H9 (cell line): ENCODE measurements at regions not wholly inside any gene's neighbourhood (a gene's known extent, or its start where the extent isn't known, plus 50 kb on each side); places are given as distances from the start of the nearest gene placed in this dataset.

Experiments used
- DNase-seq: peaks from one replicate; pipeline ENCODE4 v3.0.0-alpha.2; 2017
- H2AFZ ChIP-seq: one replicate; pipeline ENCODE4 v1.6.1; 2013; ENCODE audit warnings: mild to moderate bottlenecking, low read length, control low read depth, moderate library complexity
- H2AK5ac ChIP-seq: 2 replicates; pipeline ENCODE4 v1.6.1; 2013; ENCODE audit warnings: low read length, control low read depth, mixed read lengths; ENCODE audit not compliant: insufficient read length
- H2BK120ac ChIP-seq: one replicate; pipeline ENCODE4 v1.6.1; 2013; ENCODE audit warnings: low read depth, mild to moderate bottlenecking, low read length, control low read depth, inconsistent platforms; ENCODE audit not compliant: poor library complexity, severe bottlenecking
- H2BK12ac ChIP-seq: 2 replicates; pipeline ENCODE4 v1.6.1; 2013; ENCODE audit warnings: low read length, control low read depth, mixed read lengths, low read depth; ENCODE audit not compliant: insufficient read length
- H2BK15ac ChIP-seq: 2 replicates; pipeline ENCODE4 v1.6.1; 2013; ENCODE audit warnings: low read depth, low read length, control low read depth
- H2BK20ac ChIP-seq: one replicate; pipeline ENCODE4 v1.6.1; 2013; ENCODE audit warnings: low read depth, mild to moderate bottlenecking, low read length, control low read depth, inconsistent platforms; ENCODE audit not compliant: poor library complexity, severe bottlenecking
- H2BK5ac ChIP-seq: 2 replicates; pipeline ENCODE4 v1.6.1; 2013; ENCODE audit warnings: low read length, control low read depth, mixed read lengths; ENCODE audit not compliant: insufficient read length
- H3K14ac ChIP-seq: 2 replicates; pipeline ENCODE4 v1.6.1; 2013; ENCODE audit warnings: low read length, control low read depth; ENCODE audit not compliant: insufficient read depth
- H3K18ac ChIP-seq: 2 replicates; pipeline ENCODE4 v1.6.1; 2013; ENCODE audit warnings: low read depth, mild to moderate bottlenecking, mixed read lengths, low read length, control low read depth; ENCODE audit not compliant: insufficient read length
- H3K23ac ChIP-seq: 2 replicates; pipeline ENCODE4 v1.6.1; 2013; ENCODE audit warnings: low read length, control low read depth, mixed read lengths, low read depth; ENCODE audit not compliant: insufficient read length
- H3K23me2 ChIP-seq: 2 replicates; pipeline ENCODE4 v1.6.1; 2013; ENCODE audit warnings: low read depth, mild to moderate bottlenecking, mixed read lengths, low read length, control low read depth; ENCODE audit not compliant: insufficient read length, poor library complexity, severe bottlenecking
- H3K27ac ChIP-seq: 2 replicates; pipeline ENCODE4 v1.5.1; 2013; ENCODE audit warnings: low read length, control low read depth, mixed read lengths, low read depth; ENCODE audit not compliant: insufficient read length
- H3K27me3 ChIP-seq: 2 replicates; pipeline ENCODE4 v1.6.1; 2013; ENCODE audit warnings: low read length, control low read depth, inconsistent platforms; ENCODE audit not compliant: insufficient read depth
- H3K4ac ChIP-seq: 2 replicates; pipeline ENCODE4 v1.6.1; 2013; ENCODE audit warnings: low read depth, mild to moderate bottlenecking, control low read depth, inconsistent platforms, low read length, moderate library complexity
- H3K4me1 ChIP-seq: 2 replicates; pipeline ENCODE4 v1.6.1; 2013; ENCODE audit warnings: low read length, control low read depth, inconsistent platforms; ENCODE audit not compliant: insufficient read depth
- H3K4me2 ChIP-seq: 2 replicates; pipeline ENCODE4 v1.6.1; 2013; ENCODE audit warnings: low read length, control low read depth, mixed read lengths; ENCODE audit not compliant: insufficient read length, insufficient read depth
- H3K56ac ChIP-seq: 2 replicates; pipeline ENCODE4 v1.6.1; 2013; ENCODE audit warnings: low read depth, mild to moderate bottlenecking, mixed read lengths, low read length, control low read depth; ENCODE audit not compliant: insufficient read length
- H3K79me1 ChIP-seq: 2 replicates; pipeline ENCODE4 v1.6.1; 2013; ENCODE audit warnings: low read depth, mild to moderate bottlenecking, moderate library complexity, low read length, control low read depth, inconsistent platforms; ENCODE audit not compliant: insufficient read depth, poor library complexity, severe bottlenecking
- H3K79me2 ChIP-seq: 2 replicates; pipeline ENCODE4 v1.6.1; 2013; ENCODE audit warnings: low read length, control low read depth, inconsistent platforms; ENCODE audit not compliant: insufficient read depth
- H3K9ac ChIP-seq: 2 replicates; pipeline ENCODE4 v1.6.1; 2013; ENCODE audit warnings: low read length, control low read depth, mixed read lengths; ENCODE audit not compliant: insufficient read length; ENCODE audit errors: extremely low read depth
- H3K9me3 ChIP-seq: one replicate; pipeline ENCODE4 v1.6.1; 2013; ENCODE audit warnings: low read depth, low read length, inconsistent platforms; ENCODE audit not compliant: control insufficient read depth
- H3T11ph ChIP-seq: one replicate; pipeline ENCODE4 v1.6.1; 2013; ENCODE audit warnings: mild to moderate bottlenecking, low read length, control low read depth, inconsistent platforms
- H4K20me1 ChIP-seq: one replicate; pipeline ENCODE4 v1.6.1; 2013; ENCODE audit not compliant: control insufficient read depth, insufficient read length, insufficient read depth
- H4K5ac ChIP-seq: 2 replicates; pipeline ENCODE4 v1.6.1; 2013; ENCODE audit warnings: low read depth, mild to moderate bottlenecking, mixed read lengths, low read length, control low read depth; ENCODE audit not compliant: insufficient read length
- H4K8ac ChIP-seq: replicated peaks from 2 replicates; pipeline ENCODE4 v1.6.1; 2013; ENCODE audit warnings: low read length, control low read depth, mixed read lengths, low read depth; ENCODE audit not compliant: insufficient read length
- H4K91ac ChIP-seq: 2 replicates; pipeline ENCODE4 v1.6.1; 2013; ENCODE audit warnings: low read depth, mild to moderate bottlenecking, moderate library complexity, mixed read lengths, low read length, control low read depth; ENCODE audit not compliant: insufficient read length
- H3K27ac Mint-ChIP-seq, 3 experiments: 2 replicates in 2 of 3; 3 replicates in 1 of 3; pipeline ENCODE4 v1.8.0; 2020 to 2021; ENCODE audit warnings: mixed read lengths in 3 of 3, mild to moderate bottlenecking in 1 of 3, moderate library complexity in 1 of 3
- H3K27me3 Mint-ChIP-seq: 2 replicates; pipeline ENCODE4 v1.8.0; 2021; ENCODE audit warnings: low read depth, mild to moderate bottlenecking, moderate library complexity, mixed read lengths
- H3K36me3 Mint-ChIP-seq, 3 experiments: 2 replicates in 2 of 3; 3 replicates in 1 of 3; pipeline ENCODE4 v1.8.0; 2020 to 2021; ENCODE audit warnings: low read depth in 3 of 3, mixed read lengths in 3 of 3; ENCODE audit not compliant: insufficient read depth in 1 of 3
- H3K4me1 Mint-ChIP-seq, 2 experiments: 2 replicates each; pipeline ENCODE4 v1.8.0; 2020; ENCODE audit warnings: mixed read lengths in 2 of 2
- H3K4me3 Mint-ChIP-seq, 2 experiments: 2 replicates in 1 of 2; 3 replicates in 1 of 2; pipeline ENCODE4 v1.8.0; 2020 to 2021; ENCODE audit warnings: mild to moderate bottlenecking in 2 of 2, mixed read lengths in 2 of 2, moderate library complexity in 1 of 2
- H3K9me3 Mint-ChIP-seq, 2 experiments: 2 replicates in 1 of 2; 3 replicates in 1 of 2; pipeline ENCODE4 v1.8.0; 2020; ENCODE audit warnings: mild to moderate bottlenecking in 2 of 2, mixed read lengths in 2 of 2, moderate library complexity in 1 of 2
- TF ChIP-seq, protein P1 (sequence below): fragments of 200-600 bp; sonication (generic); conservative IDR thresholded peaks from 3 replicates; pipeline ENCODE4 v1.8.0; 2021; ENCODE audit warnings: antibody characterized with exemption, mild to moderate bottlenecking

DNA sequence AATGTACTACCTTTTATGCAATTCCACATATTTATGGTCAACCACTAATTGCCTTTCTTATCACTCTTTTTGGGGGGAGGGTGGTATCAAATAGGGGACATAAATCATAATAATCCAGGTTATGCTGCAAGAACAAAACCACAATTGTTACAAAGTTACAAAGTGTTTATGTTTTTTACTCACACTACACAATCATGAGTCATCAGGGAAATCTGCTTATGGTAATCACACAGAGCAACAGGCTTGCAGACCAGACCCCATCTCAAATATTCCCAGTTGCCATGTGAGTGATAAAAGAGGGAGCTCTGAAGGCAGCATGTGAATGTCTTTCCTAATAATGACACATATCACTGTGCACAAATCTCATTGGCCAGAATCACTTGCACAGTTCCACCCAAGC is 304.7 kb upstream of the TMEFF2 start:
- H3K36me3 Mint-ChIP-seq: no peaks in the 10 kb centered on the region
- H3K27me3 ChIP-seq: no peaks in the 10 kb centered on the region
- no peak overlapping the region for H3K27ac ChIP-seq
- H3K9me3 Mint-ChIP-seq: no peaks in the 10 kb centered on the region
- H3K27ac Mint-ChIP-seq: no peak overlapping the region
- 0 out of 4 replicates have a peak, but pooled peaks cover 0 to 2% of the 10 kb centered on the region in 2 experiments for H3K4me1 Mint-ChIP-seq
- no peaks in the 10 kb centered on the region for H3K27me3 Mint-ChIP-seq
- no peak overlapping the region for H2BK15ac ChIP-seq
- no peak overlapping the region for H3K56ac ChIP-seq
- no peak overlapping the region for H3K9ac ChIP-seq
- H4K8ac ChIP-seq: no peak overlapping the region
- H3K14ac ChIP-seq: no peak overlapping the region
- H2BK120ac ChIP-seq: no peak overlapping the region
- no peak overlapping the region for H4K5ac ChIP-seq
- H2AK5ac ChIP-seq: no peak overlapping the region
- DNase-seq: no peak
- no peak overlapping the region for H2BK20ac ChIP-seq
- H3K79me2 ChIP-seq: no peaks in the 10 kb centered on the region
- H2AFZ ChIP-seq: no peak overlapping the region
- H3K18ac ChIP-seq: no peak overlapping the region
- H3K79me1 ChIP-seq: no peaks in the 10 kb centered on the region
- H3K4ac ChIP-seq: no peak overlapping the region
- no peak overlapping the region for H2BK12ac ChIP-seq
- H2BK5ac ChIP-seq: no peak overlapping the region
- no peak overlapping the region for H3K23ac ChIP-seq
- TF ChIP-seq, protein P1, sequence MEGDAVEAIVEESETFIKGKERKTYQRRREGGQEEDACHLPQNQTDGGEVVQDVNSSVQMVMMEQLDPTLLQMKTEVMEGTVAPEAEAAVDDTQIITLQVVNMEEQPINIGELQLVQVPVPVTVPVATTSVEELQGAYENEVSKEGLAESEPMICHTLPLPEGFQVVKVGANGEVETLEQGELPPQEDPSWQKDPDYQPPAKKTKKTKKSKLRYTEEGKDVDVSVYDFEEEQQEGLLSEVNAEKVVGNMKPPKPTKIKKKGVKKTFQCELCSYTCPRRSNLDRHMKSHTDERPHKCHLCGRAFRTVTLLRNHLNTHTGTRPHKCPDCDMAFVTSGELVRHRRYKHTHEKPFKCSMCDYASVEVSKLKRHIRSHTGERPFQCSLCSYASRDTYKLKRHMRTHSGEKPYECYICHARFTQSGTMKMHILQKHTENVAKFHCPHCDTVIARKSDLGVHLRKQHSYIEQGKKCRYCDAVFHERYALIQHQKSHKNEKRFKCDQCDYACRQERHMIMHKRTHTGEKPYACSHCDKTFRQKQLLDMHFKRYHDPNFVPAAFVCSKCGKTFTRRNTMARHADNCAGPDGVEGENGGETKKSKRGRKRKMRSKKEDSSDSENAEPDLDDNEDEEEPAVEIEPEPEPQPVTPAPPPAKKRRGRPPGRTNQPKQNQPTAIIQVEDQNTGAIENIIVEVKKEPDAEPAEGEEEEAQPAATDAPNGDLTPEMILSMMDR: no peak
- H3K4me3 Mint-ChIP-seq: no peak overlapping the region
- H3T11ph ChIP-seq: no peak overlapping the region
- no peaks in the 10 kb centered on the region for H3K9me3 ChIP-seq
- H4K20me1 ChIP-seq: no peaks in the 10 kb centered on the region
- H3K4me2 ChIP-seq: no peak overlapping the region
- H3K4me1 ChIP-seq: no peaks in the 10 kb centered on the region
- no peaks in the 10 kb centered on the region for H3K23me2 ChIP-seq
- no peak overlapping the region for H4K91ac ChIP-seq
